Tibial nerve (tissue), 4 donors: ENCODE measurements at regions not wholly inside any gene's neighbourhood (a gene's known extent, or its start where the extent isn't known, plus 50 kb on each side); places are given as distances from the start of the nearest gene placed in this dataset.

ENCODE experiments used
- CTCF ChIP-seq, 5 experiments: fragments of 200-600 bp in 3 of 5; fragments of 450-650 bp in 2 of 5; sonication (generic) in 3 of 5; IDR thresholded peaks; one replicate each; pipeline ENCODE4 v1.5.1; 2016 to 2019; ENCODE audit warnings: antibody characterized with exemption in 5 of 5, mild to moderate bottlenecking in 3 of 5, moderate library complexity in 2 of 5
- EP300 ChIP-seq, 2 donors: sonication (generic); formaldehyde crosslinking; IDR thresholded peaks; one replicate each; pipeline ENCODE4 v1.6.1; 2017; ENCODE audit warnings: antibody characterized with exemption in 2 of 2, mild to moderate bottlenecking in 1 of 2

DNA sequence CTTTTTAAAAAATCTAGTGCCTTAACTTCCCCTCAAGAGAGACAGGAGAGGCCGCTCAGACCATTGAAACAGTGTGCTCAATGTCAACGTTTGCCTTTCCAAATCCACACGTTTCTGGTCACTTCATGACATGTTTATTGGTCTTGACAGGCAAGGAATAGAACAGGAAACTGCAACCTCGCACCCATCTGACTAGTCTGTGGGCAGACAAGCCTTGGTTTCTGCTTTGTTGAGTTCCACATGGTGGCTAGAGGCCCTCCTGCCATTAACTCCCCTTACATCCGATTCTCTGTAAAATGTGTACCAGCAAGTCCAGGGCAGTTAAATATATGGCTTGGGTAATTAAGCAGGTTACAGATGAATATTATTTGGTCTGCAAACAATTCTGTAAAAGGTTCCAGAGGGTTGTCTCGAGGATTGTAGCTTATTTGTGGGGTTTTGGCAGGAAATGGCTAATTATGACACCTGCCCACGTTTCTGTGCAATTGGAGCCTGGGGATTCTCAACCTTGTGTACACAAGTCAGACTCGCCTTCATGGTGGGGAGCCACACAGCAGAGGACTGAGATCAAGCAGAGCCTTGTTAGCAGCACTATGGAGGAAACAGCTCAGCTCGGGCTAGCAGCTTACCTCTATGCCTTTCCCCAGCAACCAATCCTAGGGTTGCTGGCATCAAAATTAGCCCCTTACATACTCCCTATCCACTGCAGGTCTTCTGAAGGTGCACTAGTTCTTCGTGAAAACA is 317.5 kb upstream of the IGF1R start:
- no peak for TF ChIP-seq CTCF (IDR thresholded peaks at IDR 0.05)
- no peak for TF ChIP-seq EP300 (IDR thresholded peaks at IDR 0.05)
